B cell (primary cell): ENCODE measurements at regions not wholly inside any gene's neighbourhood (a gene's known extent, or its start where the extent isn't known, plus 50 kb on each side); places are given as distances from the start of the nearest gene placed in this dataset.

Experiments
- ATAC-seq: fragments of 200-7000 bp; cut with Tn5 transposase; one replicate; pipeline ENCODE4 v1.10.0; 2021; ENCODE audit warnings: low read depth, mild to moderate bottlenecking, moderate number of reproducible peaks, moderate library complexity
- CTCF ChIA-PET: fragments of 350-600 bp; sonication (Branson Sonifier 250); formaldehyde crosslinking; loops from one replicate; lab custom pipeline; 2021; ENCODE audit warnings: antibody characterized with exemption, inconsistent platforms; lab: Charles Lee
- POLR2A ChIA-PET: fragments of 350-600 bp; sonication (Branson Sonifier 250); formaldehyde crosslinking; loops from one replicate; lab custom pipeline; 2021; ENCODE audit warnings: antibody characterized with exemption; lab: Charles Lee
- DNase-seq: peaks from one replicate; pipeline ENCODE4 v3.0.0; 2013
- H2AFZ ChIP-seq: 2 replicates; pipeline ENCODE4 v1.6.1; 2012; ENCODE audit warnings: mild to moderate bottlenecking, low read depth, low read length; ENCODE audit not compliant: insufficient read depth, poor library complexity, severe bottlenecking
- H3K27ac ChIP-seq, 2 donors: 1 replicate in 1 of 2; 2 replicates in 1 of 2; pipeline ENCODE4 v1.5.1; 2012 to 2013; ENCODE audit warnings: low read length in 2 of 2, mild to moderate bottlenecking in 2 of 2, moderate library complexity in 1 of 2
- H3K27me3 ChIP-seq, 4 experiments: fragments of 200-600 bp in 1 of 4; sonication (generic) in 1 of 4; replicated peaks in 1 of 4; 1 replicate in 2 of 4; 2 replicates in 2 of 4; pipeline versions ENCODE4 v1.6.1 to v1.7.0; 2013 to 2016; ENCODE audit warnings: low read length in 3 of 4, mild to moderate bottlenecking in 2 of 4, mixed read lengths in 1 of 4, moderate library complexity in 1 of 4; ENCODE audit not compliant: insufficient read depth in 4 of 4, control insufficient read depth in 3 of 4; ENCODE audit errors: control extremely low read depth in 1 of 4
- H3K36me3 ChIP-seq, 2 experiments: replicated peaks in 1 of 2; 1 replicate in 1 of 2; 2 replicates in 1 of 2; pipeline versions ENCODE4 v1.6.1 to v1.7.1; 2013; ENCODE audit warnings: low read length in 1 of 2; ENCODE audit not compliant: insufficient read depth in 2 of 2, control insufficient read depth in 1 of 2; ENCODE audit errors: control extremely low read depth in 1 of 2, extremely low read depth in 1 of 2
- H3K4me1 ChIP-seq, 2 donors: fragments of 200-600 bp in 1 of 2; sonication (generic) in 1 of 2; 1 replicate in 1 of 2; 2 replicates in 1 of 2; pipeline versions ENCODE4 v1.5.1 to v1.6.1; 2013 to 2017; ENCODE audit warnings: low read length in 2 of 2; ENCODE audit not compliant: control insufficient read depth in 2 of 2, insufficient read depth in 2 of 2
- H3K4me2 ChIP-seq: replicated peaks from 2 replicates; pipeline ENCODE3; 2012; ENCODE audit warnings: mild to moderate bottlenecking, low read depth, low read length; ENCODE audit not compliant: poor library complexity, severe bottlenecking
- H3K4me3 ChIP-seq, 5 experiments: fragments of 200-600 bp in 1 of 5; sonication (generic) in 1 of 5; 1 replicate in 3 of 5; 2 replicates in 2 of 5; pipeline versions ENCODE4 v1.5.1 to v1.7.0; 2011 to 2016; ENCODE audit warnings: low read length in 4 of 5, mild to moderate bottlenecking in 4 of 5, low read depth in 2 of 5, control low read depth in 1 of 5, moderate library complexity in 1 of 5; ENCODE audit not compliant: insufficient read depth in 1 of 5; ENCODE audit errors: control extremely low read depth in 1 of 5, extremely low read depth in 1 of 5
- H3K79me2 ChIP-seq: fragments of 200-600 bp; sonication (generic); one replicate; pipeline ENCODE4 v1.6.0; 2016; ENCODE audit warnings: low read length; ENCODE audit not compliant: control insufficient read depth, insufficient read depth
- H3K9ac ChIP-seq: fragments of 200-600 bp; sonication (generic); 2 replicates; pipeline ENCODE4 v1.6.1; 2017; ENCODE audit warnings: mild to moderate bottlenecking, low read length, moderate library complexity
- H3K9me3 ChIP-seq, 3 donors: one replicate each; pipeline versions ENCODE4 v1.6.1 to v1.7.1; 2013; ENCODE audit warnings: low read length in 2 of 3; ENCODE audit not compliant: control insufficient read depth in 2 of 3, insufficient read depth in 1 of 3; ENCODE audit errors: control extremely low read depth in 1 of 3
- H4K20me1 ChIP-seq: 2 replicates; pipeline ENCODE4 v1.6.0; 2012; ENCODE audit warnings: mild to moderate bottlenecking, low read length; ENCODE audit not compliant: insufficient read depth, control insufficient read depth, poor library complexity, severe bottlenecking
- H3K27ac Mint-ChIP-seq: one replicate; pipeline ENCODE4 v1.8.0; 2021; ENCODE audit warnings: mixed read lengths
- H3K27me3 Mint-ChIP-seq: one replicate; pipeline ENCODE4 v1.8.0; 2021; ENCODE audit warnings: mixed read lengths
- H3K4me1 Mint-ChIP-seq: one replicate; pipeline ENCODE4 v1.8.0; 2021; ENCODE audit warnings: mixed read lengths
- H3K4me3 Mint-ChIP-seq: one replicate; pipeline ENCODE4 v1.8.0; 2021; ENCODE audit warnings: mixed read lengths
- H3K9me3 Mint-ChIP-seq: one replicate; pipeline ENCODE4 v1.8.0; 2022; ENCODE audit warnings: mixed read lengths; ENCODE audit not compliant: insufficient read depth
- EZH2 ChIP-seq: IDR thresholded peaks from 2 replicates; pipeline ENCODE4 v1.6.1; 2012; ENCODE audit warnings: borderline replicate concordance, low read depth, mild to moderate bottlenecking, moderate library complexity, low read length; ENCODE audit not compliant: insufficient read depth, poor library complexity, severe bottlenecking
- WGBS: methylation state at CpG from one replicate; pipeline ENCODE4 v1.1.5; 2013; ENCODE audit warnings: missing lambda C conversion rate; ENCODE audit not compliant: insufficient coverage; 5-methylcytosine and 5-hydroxymethylcytosine counted together
- intact Hi-C: fragments of 100-400 bp; cut with micrococcal nuclease; formaldehyde crosslinking; loops from one replicate; pipeline ENCODE4 v1.10.0; 2022
- TF ChIP-seq, protein P1 (sequence below): fragments of 200-600 bp; IDR thresholded peaks from one replicate; pipeline ENCODE4 v1.8.0; 2022; ENCODE audit warnings: antibody characterized with exemption, mild to moderate bottlenecking

DNA sequence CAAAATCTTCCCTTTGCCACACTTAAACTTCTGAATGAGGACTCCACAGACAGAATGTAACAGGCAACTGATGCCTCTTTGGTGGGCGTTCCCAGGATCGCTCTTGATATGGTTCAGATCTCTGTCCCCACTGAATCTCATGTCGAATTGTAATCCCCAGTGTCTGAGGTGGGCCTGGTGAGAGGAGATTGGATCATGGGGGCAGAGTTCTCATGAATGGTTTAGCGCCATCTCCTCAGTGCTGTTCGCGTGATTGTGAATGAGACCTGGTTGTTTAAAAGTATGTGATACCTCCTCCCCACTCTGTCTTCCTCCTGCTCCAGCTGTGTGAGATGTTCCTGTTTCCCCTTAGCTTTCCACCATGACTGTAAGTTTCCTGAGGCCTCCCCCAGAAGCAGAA, 111.1 kb upstream of the SLC66A3 start:
- Histone ChIP-seq H3K27ac (no peak overlapping the region), H4K20me1 (no peaks in the 10 kb centered on the region), H3K9ac (no peak overlapping the region), H3K27me3 (peaks cover 0 to 7% (median 0%) of the 10 kb centered on the region in 4 experiments), H3K9me3 (peaks cover 0 to 11% (median 6%) of the 10 kb centered on the region in 3 donors), H3K79me2 (no peaks in the 10 kb centered on the region), H3K4me3 (no peak overlapping the region), H3K4me1 (no peaks in the 10 kb centered on the region), H3K4me2 (no peak overlapping the region), H3K36me3 (no peaks in the 10 kb centered on the region), H2AFZ (no peak overlapping the region)
- no peak overlapping the region for H3K4me3 Mint-ChIP-seq
- no peak overlapping the region for H3K27ac Mint-ChIP-seq
- ChIA-PET CTCF (no interaction called here), POLR2A (no interaction called here)
- ATAC-seq (no peak), DNase-seq (no peak)
- TF ChIP-seq, protein P1, sequence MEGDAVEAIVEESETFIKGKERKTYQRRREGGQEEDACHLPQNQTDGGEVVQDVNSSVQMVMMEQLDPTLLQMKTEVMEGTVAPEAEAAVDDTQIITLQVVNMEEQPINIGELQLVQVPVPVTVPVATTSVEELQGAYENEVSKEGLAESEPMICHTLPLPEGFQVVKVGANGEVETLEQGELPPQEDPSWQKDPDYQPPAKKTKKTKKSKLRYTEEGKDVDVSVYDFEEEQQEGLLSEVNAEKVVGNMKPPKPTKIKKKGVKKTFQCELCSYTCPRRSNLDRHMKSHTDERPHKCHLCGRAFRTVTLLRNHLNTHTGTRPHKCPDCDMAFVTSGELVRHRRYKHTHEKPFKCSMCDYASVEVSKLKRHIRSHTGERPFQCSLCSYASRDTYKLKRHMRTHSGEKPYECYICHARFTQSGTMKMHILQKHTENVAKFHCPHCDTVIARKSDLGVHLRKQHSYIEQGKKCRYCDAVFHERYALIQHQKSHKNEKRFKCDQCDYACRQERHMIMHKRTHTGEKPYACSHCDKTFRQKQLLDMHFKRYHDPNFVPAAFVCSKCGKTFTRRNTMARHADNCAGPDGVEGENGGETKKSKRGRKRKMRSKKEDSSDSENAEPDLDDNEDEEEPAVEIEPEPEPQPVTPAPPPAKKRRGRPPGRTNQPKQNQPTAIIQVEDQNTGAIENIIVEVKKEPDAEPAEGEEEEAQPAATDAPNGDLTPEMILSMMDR: no peak
- no peak for TF ChIP-seq EZH2
- WGBS: 87% methylated on average over 3 of the region's 6 CpGs
- peaks cover 6% of the 10 kb centered on the region for H3K9me3 Mint-ChIP-seq
- H3K27me3 Mint-ChIP-seq: peaks cover 41% of the 10 kb centered on the region
- intact Hi-C loops: no loop called here
- no peaks in the 10 kb centered on the region for H3K4me1 Mint-ChIP-seq

DNA sequence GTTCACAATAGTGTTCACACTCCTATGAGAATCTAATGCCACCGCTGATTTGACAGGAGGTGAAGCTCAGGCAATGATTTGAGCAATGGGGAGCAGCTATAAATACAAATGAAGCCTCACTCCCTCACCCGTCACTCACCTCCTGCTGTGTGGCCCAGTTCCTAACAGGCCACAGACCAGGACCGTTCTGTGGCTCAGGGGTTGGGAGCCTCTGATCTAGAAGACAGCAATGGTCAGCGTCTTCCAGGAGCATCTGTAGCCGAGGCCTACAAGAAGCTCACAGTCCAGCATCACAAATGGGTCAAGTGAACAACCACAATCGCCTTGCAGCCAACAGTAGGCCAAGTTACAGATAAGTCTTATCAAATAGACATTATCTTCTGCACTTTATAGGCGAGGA, 110.0 kb upstream of the SLC66A3 start:
- WGBS: 95% methylated on average over 5 of the region's 7 CpGs
- Histone ChIP-seq H3K27ac (no peak overlapping the region), H3K9me3 (peaks cover 0 to 4% (median 0%) of the 10 kb centered on the region in 3 donors), H4K20me1 (no peaks in the 10 kb centered on the region), H3K27me3 (peaks cover 0 to 7% (median 0%) of the 10 kb centered on the region in 4 experiments), H3K4me3 (no peak overlapping the region), H3K36me3 (no peaks in the 10 kb centered on the region), H2AFZ (no peak overlapping the region), H3K4me2 (no peak overlapping the region), H3K9ac (no peak overlapping the region), H3K4me1 (no peaks in the 10 kb centered on the region), H3K79me2 (no peaks in the 10 kb centered on the region)
- H3K9me3 Mint-ChIP-seq: no peaks in the 10 kb centered on the region
- intact Hi-C loops: no loop called here
- ATAC-seq: no peak
- ChIA-PET CTCF (no interaction called here), POLR2A (no interaction called here)
- H3K27ac Mint-ChIP-seq: no peak overlapping the region
- no peaks in the 10 kb centered on the region for H3K4me1 Mint-ChIP-seq
- H3K4me3 Mint-ChIP-seq: no peak overlapping the region
- TF ChIP-seq, protein P1: no peak
- no peak for TF ChIP-seq EZH2
- peaks cover 34% of the 10 kb centered on the region for H3K27me3 Mint-ChIP-seq
- no peak for DNase-seq
